ENCODE measurements at regions not wholly inside any gene's neighbourhood (a gene's known extent, or its start where the extent isn't known, plus 50 kb on each side); places are given as distances from the start of the nearest gene placed in this dataset.

DNA sequence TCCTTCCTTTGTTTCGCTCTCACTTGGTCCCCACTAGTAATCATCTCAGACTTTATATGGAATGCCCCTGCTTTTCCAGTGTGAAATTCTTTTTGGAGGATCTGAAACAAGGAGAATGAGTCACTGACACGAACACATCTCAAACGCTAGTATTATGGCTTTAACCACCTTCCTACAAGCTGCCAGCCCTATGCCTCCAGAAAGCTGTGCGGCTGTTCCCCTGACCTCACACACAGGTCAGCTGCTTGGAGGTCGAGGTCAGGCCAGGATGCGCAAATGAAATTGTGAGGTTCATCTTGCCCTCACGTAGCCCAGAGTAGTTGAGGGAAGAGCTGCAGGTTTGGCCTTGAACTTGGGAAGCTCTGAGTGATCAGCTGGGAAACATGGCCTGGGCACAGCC is 449.8 kb downstream of the FGF9 start:
- DNase-seq (ENCODE audit: low read depth in 2 of 2), result no peak
- TF ChIP-seq, protein P1, sequence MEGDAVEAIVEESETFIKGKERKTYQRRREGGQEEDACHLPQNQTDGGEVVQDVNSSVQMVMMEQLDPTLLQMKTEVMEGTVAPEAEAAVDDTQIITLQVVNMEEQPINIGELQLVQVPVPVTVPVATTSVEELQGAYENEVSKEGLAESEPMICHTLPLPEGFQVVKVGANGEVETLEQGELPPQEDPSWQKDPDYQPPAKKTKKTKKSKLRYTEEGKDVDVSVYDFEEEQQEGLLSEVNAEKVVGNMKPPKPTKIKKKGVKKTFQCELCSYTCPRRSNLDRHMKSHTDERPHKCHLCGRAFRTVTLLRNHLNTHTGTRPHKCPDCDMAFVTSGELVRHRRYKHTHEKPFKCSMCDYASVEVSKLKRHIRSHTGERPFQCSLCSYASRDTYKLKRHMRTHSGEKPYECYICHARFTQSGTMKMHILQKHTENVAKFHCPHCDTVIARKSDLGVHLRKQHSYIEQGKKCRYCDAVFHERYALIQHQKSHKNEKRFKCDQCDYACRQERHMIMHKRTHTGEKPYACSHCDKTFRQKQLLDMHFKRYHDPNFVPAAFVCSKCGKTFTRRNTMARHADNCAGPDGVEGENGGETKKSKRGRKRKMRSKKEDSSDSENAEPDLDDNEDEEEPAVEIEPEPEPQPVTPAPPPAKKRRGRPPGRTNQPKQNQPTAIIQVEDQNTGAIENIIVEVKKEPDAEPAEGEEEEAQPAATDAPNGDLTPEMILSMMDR (IDR thresholded peaks at IDR 0.05; ENCODE audit: low read depth, low read length), result no peak
- H3K4me3 ChIP-seq (replicated peaks in 1 of 2; ENCODE audit: low read depth in 2 of 2, low read length in 2 of 2), result no peak overlapping the region

DNA sequence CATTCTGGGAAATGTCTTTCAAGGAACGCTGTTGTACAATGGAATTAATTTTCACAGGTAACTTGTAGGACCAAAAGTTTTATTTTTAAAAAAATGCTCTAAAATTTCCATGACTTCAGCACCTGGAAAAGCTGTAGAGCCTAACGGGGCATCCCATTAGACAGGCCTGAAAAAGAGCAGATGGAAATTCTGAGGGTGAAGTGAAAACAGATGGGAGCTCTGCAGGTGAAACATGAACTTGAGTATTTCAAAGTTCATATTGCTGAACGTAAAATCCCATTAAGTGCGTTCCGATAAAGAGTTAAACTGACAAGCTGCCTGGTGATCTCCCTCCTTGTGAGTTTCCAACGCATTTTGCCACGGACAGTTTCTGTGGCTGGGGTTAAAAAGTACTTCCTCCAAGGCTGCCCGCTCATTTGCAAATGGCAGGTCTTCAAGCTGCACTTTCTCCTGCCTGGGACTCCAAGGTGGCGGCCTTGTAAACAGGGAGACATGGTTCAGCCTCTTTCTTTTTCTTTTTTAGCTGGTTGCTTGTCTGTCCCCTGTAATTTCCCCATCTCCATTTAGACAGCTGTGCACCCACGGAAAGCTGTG is 450.4 kb downstream of the FGF9 start:
- no peak for DNase-seq (ENCODE audit: low read depth in 2 of 2)
- TF ChIP-seq, protein P1 (IDR thresholded peaks at IDR 0.05; ENCODE audit: low read depth, low read length), result no peak
- H3K4me3 ChIP-seq (replicated peaks in 1 of 2; ENCODE audit: low read depth in 2 of 2, low read length in 2 of 2), result no peak overlapping the region

DNA sequence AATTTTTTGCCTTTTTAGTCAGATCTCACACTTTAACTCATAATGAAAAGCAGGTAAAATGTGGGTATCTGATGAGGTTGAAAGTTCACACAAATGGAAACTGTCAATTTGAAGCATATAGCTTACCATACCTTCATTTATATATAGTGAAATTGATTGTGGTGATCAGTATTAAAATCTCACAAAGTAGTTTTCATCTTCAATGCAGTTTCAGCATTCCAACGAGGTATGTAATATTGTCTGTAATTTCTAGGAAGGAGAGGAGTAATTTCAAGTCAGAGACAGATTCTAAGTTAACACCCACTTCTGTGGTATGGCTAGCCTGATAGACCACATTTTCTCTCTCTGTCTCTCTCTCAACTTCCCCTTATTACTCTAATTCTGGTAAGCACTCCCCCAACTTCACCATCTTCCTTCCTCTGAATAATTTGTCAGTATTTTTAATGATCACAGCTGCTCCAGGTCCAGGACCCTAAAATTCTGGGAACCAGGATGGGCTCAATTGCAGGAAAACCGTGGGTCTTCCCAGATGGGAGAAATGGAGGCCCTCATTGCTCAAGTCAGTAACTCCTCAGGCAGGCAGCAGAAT is 455.7 kb downstream of the FGF9 start:
- DNase-seq (ENCODE audit: low read depth in 2 of 2), result no peak
- TF ChIP-seq, protein P1 (IDR thresholded peaks at IDR 0.05; ENCODE audit: low read depth, low read length), result no peak
- no peak overlapping the region for H3K4me3 ChIP-seq (replicated peaks in 1 of 2; ENCODE audit: low read depth in 2 of 2, low read length in 2 of 2)

DNA sequence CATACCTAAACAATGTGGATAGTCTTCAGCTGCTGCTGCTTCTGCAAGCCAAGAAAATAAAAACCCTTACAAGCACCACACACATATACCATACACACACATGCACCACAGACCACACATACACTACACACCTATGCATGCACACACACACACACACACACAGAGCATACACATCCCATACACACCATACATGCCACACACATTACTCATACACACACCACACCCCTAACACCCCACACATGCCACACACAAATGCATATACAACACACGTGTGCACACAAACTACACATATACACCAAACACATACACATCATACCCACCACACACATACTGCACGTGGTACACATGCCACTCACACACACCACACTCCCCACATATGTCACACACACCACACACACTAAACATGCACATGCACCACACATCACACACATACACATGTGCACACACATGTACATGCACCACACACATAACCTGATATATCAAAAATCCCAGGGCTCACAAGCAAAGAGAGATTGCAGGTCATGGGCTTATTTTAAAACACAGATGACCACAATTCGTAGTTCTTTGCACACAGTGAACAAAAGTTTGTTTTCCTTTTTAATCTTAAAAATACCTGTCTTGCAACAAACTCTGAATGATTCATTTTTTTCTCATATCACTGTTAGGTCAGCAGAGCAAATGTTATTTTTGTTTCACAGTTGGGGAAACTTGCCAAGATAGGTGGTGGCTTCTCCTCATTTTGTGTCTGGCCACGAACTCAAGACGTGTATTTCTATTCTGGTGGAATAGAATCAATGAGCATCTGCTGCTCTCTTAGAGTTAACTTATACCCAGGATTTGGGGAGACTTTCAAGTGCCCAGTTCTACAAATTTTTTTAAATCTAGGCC is 456.6 kb downstream of the FGF9 start:
- TF ChIP-seq, protein P1 (IDR thresholded peaks at IDR 0.05; ENCODE audit: low read depth, low read length), result no peak
- DNase-seq (ENCODE audit: low read depth in 2 of 2), result no peak
- H3K4me3 ChIP-seq (replicated peaks in 1 of 2; ENCODE audit: low read depth in 2 of 2, low read length in 2 of 2), result no peak overlapping the region

DNA sequence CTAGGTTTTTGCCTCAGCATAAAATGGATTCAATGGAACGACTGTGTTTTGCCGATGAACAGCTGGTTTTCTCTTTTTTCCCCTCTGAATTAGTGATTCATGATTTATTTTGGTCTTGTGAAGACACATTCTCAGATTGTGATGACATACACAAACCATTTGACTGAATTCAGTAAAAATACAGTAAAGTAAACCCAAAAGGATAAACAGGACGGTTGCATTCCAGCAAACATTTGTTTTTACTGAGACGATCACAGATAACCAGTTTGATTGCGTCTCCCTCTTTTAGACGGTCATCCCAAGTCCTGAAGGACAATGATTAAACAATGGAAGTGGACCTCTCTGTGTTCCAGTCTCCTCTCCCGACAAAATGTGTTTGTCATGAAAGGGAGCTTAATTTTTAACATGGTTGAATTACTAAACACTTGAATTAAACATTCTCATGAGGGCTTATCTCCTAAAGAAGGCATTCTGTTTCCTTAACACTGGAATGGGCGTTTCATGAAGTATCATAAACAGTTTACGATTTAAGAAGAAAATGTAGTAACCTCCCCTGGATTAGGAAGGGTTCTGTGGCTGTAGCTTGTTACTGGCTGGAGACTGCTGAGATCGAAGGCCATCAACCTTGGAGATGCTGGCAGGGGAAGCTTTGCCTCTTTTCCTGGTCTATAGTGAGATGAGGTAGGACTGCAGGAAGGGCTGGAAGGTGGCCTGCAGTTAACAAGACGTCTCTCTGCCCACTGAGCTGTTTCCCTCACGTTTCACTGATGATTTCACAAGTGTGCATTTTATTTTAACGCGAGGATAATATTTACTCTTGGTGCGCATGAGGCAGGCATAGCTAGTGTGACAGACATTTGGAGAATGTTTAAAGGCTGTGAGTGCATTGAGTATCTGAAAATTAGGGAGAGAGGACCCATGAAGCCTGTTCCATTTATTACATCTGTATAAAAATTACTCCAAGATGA is 457.9 kb downstream of the FGF9 start:
- no peak overlapping the region for H3K4me3 ChIP-seq (replicated peaks in 1 of 2; ENCODE audit: low read depth in 2 of 2, low read length in 2 of 2)
- TF ChIP-seq, protein P1 (IDR thresholded peaks at IDR 0.05; ENCODE audit: low read depth, low read length), result no peak
- DNase-seq (ENCODE audit: low read depth in 2 of 2), result no peak

DNA sequence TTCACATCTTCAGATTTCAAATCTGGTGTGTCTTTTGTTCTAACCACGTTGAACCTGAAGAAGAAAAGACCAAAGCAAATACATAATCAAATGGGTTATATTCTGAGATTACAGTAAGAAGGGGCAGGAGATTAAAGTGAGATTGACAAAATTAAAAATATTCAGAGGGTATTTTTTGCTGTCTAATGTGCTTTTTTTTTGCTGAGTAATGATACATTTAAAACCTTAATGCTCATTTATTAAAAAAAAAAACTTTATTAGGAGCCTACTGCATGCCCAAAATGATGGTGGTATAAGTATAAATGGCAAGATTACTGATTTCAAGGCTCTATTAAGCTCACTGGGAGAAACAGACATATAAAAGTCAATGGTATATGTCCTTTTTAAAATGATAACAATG is 459.4 kb downstream of the FGF9 start:
- DNase-seq (ENCODE audit: low read depth in 2 of 2), result no peak
- TF ChIP-seq, protein P1 (IDR thresholded peaks at IDR 0.05; ENCODE audit: low read depth, low read length), result no peak
- no peak overlapping the region for H3K4me3 ChIP-seq (replicated peaks in 1 of 2; ENCODE audit: low read depth in 2 of 2, low read length in 2 of 2)
